GM18519 (cell line): ENCODE measurements at regions not wholly inside any gene's neighbourhood (a gene's known extent, or its start where the extent isn't known, plus 50 kb on each side); places are given as distances from the start of the nearest gene placed in this dataset.
"Not testable (repeated sequence)": the region's sequence is repeated elsewhere in the genome, so short reads cannot be mapped to it uniquely, and the experiment has no call there.

Experiments
- ATAC-seq: cut with Tn5 transposase; IDR thresholded peaks from one replicate; pipeline ENCODE4 v1.9.1; 2021; ENCODE audit warnings: mild to moderate bottlenecking, moderate library complexity; ENCODE audit not compliant: unreplicated experiment, low FRiP score

DNA sequence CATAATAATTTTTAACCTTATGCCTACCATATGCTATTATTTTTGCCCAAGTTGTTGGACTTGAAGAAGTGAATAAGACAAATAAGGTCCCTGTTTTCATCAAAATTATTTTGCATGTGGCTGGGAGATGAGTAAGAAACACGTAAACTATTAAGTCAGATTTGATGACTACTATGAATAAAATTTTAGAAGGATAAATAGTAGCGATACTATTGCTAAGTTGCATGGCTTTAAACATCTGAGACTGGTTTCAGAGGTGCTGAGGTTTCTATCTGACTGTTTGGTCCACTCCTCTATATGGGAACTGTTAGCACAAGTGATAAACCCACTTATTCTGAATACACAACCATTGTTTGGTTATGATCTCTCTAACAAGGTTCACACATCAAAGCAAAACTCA, 674.3 kb upstream of the MDGA2 start:
- ATAC-seq, result no peak

DNA sequence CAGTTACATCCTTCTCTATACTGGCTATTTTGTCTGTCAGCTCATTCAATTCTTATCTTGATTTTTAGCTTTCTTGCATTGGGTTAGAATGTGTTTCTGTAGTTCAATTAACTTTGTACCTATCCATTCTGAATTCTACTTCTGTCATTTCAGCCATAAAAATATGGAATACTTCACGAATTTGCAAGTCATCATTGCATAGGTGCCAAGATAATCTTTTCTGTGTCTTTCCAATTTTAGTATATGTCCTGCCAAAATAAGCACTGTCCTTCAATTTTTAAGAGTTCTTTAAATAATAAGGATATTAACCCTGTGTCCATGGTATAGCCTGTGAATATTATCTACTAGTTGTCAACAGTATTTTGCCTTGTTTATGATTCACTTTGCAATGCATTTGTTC, 665.7 kb upstream of the MDGA2 start:
- ATAC-seq, result no peak

DNA sequence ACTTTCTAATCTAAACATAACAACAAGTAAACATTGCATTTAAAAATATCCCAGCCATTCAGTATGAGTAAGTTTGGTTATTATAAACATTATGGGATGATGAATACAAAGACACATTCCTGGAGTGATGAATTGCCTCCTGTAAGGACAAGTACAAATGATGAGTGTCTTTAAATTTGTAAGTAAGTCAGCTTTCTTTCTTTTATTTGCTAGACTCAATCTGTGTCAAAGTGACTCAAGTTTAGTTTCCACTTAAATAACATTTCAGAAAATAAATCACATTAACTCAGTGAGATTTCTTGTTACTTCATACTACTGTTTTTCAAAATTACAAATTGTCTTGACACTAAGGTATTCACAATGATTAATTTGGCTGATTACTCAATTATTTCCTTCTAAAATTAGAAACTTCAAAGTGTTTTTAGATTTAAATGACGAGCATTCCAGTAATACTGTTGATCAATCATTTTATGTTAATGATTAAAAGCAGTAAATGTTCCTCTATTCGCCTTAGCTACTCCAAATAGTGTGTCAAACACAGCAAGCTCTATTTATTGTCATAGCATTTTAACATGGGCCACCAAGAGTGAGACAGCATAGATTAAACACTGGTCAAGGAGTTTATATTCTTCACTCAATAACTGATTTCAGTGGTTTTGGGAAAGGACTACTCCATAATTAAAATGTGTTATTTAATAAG, 658.0 kb upstream of the MDGA2 start:
- no peak for ATAC-seq

DNA sequence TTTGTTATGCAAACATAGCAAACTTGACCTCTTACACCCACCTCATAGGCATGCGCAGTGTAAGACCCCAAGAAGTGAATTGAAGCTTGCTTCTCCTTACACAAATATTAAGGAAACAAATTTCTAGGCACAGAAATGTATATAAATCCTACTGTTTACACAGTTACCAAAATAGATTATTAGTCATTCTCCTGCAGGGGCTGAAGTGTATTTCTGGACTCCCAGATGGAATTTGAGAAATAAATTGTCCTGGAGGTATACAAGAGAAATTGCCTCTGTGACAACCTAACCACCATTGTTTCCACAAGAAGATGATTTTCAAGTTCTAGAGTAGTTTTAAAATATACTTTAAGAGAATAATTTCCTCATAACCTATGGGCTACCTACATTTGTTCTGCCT, 656.0 kb upstream of the MDGA2 start:
- ATAC-seq, result no peak

DNA sequence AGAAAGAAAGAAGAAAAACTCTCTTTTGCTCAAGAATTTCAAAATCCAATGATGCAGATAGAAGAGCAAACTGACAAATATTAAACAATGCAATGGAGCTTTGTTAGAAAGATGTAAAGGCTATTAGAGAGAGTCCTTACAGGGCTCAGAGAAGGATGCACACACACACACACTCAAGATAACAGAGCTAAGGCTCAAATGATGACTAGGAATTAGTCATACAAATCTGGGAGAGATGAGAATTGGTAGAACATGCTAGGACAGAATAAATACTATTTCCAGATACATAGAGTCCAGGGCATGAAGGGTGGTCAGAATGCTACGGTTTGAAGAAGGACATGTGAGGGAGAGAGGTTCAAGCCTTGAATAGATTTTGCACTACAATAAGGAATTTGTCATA, 650.1 kb upstream of the MDGA2 start:
- no peak for ATAC-seq

DNA sequence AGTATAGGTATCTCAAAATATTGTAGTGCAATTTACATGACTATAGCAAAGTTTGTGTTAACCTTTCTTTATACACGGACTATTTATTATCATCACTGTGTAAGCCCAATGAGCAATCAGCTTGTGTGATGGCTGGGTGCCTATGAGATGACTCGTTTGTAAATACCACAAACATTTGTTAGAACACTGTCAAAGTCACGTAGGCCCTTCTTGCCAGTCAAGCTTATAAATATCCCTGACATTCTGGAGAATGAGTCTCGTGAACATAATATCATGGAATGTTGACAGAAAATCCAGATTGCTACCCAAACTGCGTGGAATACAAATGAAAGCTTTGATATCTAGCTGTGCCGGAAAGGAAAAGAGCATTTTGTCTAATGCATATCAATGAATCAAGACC, 648.3 kb upstream of the MDGA2 start:
- no peak for ATAC-seq

DNA sequence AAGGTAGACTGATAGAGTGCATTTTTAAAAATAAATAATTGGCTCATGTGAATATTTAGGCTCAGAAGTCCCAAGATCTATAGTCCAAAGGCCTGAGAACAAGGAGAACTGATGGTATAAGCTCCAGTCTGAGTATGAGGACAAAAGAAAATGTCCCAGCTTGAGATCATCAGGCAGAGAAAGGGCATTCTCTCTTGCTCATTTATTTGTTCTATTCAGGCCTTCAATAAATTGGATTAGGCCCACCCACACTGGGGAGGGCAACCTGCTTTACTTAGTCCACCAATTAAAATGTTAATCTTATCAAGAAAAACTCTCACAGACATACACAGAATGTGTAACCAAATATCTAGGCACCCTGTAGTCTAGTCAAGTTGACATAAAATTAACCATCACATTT, 644.4 kb upstream of the MDGA2 start:
- no peak for ATAC-seq

DNA sequence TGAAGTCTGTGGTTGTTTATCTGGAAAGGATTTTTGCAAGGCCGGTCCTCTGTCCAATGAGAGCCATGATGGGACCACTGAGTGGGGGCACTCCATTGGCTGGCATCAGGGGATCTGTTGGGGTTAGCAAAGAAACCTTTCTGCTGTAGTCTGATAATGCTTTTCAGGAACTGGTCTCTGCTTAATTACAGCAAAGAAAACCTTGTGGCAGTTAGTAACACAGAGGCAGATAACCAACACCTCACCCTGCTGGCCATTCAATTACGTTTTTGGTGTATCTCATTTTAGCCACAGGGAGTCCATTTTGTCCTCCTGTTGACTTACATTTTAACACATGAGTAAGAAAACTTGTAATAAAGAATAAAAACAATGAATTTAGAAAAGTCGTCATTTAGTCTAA, 629.3 kb upstream of the MDGA2 start:
- ATAC-seq, result no peak

DNA sequence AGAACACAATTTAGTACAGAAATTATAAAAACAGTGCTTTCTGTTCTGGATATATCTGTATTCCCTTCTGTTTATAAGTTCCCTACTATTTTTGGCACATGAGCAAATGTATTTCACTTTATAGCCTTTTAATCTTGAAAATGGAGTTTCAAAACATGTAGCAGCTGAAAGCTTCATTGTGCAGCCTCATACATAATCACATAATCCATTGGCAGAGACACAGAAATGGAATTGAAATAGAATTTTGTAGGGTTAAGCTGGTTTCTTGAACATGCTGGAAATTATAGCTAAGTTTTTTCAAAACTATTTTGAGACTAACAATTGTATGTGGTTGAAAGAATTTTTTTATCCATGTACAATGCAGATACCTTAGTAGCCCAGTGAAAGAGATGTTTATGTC, 614.3 kb upstream of the MDGA2 start:
- no peak for ATAC-seq

DNA sequence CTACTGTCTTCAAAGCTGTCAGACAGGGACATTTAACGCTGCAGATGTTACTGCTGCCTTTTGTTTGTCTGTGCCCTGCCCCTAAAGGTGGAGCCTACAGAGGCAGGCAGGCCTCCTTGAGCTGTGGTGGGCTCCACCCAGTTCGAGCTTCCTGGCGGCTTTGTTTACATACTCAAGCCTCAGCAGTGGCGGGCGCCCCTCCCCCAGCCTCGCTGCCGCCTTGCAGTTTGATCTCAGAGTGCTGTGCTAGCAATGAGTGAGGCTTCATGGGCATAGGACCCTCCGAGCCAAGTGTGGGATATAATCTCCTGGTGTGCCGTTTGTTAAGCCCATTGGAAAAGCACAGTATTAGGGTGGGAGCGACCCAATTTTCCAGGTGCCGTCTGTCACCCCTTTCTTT, 609.8 kb upstream of the MDGA2 start:
- ATAC-seq, result not testable (repeated sequence)

DNA sequence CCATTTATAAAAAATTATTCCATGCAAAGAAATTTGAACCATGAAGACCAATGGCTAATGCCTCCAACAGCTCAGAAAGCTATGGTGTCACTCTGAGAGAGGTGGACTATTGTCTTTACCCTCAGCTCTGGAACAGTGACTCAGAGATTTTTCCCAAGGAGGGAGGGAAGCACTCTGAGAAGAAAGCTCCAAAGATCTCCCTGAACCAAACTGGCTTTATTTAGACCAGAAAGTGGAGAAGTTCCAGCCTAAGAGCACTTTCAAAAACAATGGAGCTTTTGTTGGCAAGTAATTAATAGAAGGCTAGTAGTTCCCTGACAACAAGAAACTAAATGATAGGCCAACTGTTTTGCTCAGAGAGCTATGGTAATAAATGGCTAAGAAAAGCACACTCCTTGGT, 599.9 kb upstream of the MDGA2 start:
- ATAC-seq, result no peak

DNA sequence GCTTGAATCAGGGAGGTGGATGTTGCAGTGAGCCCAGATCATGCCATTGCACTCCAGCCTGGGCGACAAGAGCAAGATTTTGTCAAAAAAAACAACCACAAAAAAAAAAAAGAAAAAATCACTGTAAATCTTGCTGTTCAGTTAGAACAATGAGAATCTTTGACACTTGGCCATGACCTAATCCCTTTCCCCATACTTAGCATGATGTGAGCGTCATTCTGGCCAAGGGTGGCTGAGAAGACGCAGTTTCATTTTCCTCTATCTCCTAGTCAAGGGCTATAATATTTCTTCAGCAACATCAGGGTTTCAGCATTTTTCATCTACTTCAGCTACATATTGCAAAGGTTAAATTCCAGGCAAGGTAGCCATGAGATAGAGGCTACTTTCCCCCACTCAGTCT, 599.4 kb upstream of the MDGA2 start:
- no peak for ATAC-seq

DNA sequence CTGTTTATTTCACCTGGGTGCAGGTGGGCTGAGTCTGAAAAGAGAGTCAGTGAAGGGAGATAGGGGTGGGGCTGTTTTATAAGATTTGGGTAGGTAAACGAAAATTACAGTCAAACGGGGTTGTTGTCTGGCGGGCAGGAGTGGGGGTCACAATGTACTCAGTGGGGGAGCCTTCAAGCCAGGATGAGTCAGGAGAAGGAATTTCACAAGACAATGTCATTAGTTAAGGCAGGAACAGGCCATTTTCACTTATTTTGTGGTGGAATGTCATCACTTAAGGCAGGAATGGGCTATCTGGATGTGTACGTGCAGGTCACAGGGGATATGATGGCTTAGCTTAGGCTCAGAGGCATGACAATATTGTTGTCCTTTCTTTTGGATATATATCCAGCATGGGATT, 592.5 kb upstream of the MDGA2 start:
- ATAC-seq, result not testable (repeated sequence)

DNA sequence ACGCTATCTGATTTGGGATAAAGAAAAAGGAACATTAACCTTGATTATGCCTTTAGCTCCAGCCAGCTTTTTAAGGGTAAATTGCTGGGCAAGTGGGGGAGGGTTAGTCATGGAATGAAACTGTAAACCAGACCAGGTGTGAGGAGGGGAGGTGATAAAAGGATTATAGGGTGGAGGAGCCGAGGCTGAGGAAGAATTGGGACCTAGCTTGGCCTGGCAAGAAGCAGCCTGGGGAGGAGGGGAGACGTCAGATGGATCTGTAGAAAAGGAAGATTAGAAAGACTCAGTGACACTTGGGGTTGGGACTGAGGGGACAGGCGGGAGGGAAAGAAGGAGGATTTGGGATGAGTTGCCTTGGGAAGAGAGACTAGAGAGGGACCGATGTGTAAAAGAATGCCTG, 590.8 kb upstream of the MDGA2 start:
- not testable (repeated sequence) for ATAC-seq

DNA sequence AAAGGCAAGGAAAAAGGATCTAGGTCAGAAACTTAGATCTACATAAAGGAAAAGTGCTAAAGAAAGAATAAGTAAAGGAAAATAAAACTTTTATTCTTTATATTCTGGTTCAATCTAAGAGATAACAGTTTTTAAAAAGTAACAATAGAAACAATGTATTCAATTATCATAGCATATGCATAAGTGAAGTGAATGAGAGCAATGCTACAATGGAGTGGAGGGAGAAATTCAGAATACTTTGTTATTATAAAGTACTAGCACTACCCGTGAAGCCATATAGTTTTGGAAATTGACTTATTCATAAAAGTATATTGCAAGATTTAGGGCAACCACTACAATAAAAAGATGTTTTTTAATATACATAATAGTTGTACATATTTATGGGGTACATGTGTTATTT, 586.0 kb upstream of the MDGA2 start:
- ATAC-seq, result no peak

DNA sequence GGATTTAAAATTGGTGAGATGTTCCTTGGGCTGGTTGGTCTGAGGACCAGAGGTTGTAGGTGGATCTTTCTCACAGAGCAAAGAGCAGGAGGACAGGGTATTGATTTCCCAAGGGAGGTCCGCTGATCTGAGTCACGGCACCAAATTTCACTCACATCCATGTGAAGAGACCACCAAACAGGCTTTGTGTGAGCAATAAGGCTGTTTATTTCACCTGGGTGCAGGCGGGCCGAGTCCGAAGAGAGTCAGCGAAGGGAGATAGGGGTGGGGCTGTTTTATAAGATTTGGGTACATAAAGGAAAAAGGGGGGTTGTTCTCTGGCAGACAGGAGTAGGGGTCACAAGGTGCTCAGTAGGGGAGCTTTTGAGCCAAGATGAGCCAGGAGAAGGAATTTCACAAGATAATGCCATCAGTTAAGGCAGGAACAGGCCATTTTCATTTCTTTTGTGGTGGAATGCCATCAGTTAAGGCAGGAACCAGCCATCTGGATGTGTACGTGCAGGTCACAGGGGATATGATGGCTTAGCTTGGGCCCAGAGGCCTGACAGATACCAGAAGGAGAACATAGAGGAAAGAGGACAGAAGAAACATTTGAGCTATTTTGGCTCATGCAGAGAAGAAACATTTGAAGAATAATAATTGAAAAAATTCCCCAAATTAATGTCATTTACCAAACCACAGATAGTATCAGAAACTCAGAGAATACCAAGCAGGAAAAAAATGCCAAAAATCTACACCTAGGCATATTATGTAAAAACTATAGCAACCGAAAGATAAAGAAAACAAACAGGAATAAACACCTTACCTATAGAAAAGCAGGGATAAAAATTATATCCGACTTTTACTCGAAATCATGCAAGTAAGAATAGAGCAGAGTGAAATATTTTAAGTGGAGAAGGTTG, 585.2 kb upstream of the MDGA2 start:
- ATAC-seq, result not testable (repeated sequence)

DNA sequence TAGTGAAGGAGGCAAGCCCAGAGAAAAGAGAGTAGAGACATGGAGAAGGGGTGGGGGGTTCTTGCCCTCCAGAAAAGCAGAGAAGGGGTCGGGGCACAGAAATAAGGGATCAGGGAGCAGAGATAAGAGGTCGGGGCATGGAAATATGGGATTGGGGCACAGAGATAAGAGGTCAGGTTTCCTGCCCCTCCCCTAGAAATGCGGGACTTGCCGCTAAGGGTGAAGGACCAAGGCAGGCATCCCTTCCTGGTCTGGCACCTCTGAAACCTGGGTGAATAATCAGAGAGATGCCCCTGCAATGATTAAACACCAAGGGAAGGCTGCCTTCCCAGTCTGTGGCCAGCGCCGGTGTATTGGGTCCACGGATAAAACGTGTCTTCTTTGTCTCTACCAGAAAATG, 584.5 kb upstream of the MDGA2 start:
- not testable (repeated sequence) for ATAC-seq

DNA sequence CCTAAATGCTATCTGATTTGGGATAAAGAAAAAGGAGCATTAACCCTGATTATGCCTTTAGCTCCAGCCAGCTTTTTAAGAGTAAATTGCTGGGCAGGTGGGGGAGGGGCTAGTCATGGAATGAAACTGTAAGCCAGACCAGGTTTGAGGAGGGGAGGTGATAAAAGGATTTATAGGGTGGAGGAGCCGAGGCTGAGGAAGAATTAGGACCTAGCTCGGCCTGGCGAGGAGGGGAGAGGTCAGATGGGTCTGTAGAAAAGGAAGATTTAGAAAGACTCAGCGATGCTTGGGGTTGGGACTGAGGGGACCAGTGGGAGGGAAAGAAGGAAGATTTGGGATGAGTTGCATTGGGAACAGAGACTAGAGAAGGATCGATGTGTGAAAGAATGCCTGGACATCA, 583.8 kb upstream of the MDGA2 start:
- ATAC-seq, result not testable (repeated sequence)

DNA sequence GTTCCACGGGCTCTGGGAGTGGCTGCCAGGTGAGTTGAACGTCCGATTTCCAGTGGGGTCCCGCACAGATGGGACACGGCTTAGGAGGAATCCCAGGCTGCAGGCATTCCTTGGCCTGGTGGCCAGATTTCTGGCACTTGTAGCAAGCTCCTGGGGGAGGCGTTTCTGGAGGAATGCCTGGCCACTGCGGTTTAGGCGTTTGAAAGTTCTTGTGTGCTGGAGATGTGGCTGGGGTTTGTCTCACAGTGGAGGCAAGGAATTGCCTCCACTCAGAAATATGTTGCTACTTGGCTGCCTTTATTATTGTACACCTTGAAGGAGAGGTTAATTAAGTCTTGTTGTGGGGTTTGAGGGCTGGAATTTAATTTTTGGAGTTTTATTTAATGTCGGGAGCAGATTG, 583.3 kb upstream of the MDGA2 start:
- not testable (repeated sequence) for ATAC-seq

DNA sequence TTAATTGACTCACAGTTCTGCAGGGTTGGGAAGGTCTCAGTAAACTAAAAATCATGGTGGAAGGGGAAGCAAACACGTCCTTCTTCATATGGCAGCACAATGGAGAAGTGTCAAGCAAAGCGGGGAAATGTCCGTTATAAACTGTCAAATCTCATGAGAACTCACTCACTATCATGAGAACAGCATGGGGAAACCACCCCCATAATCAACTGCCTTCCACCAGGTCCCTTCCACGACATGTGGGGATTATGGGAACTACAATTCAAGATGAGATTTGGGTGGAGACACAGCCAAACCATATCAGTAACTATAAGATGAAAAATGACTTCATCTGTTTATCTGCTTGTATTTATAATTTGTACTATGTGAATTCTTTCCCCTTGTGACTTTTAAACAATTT, 577.6 kb upstream of the MDGA2 start:
- ATAC-seq, result no peak

DNA sequence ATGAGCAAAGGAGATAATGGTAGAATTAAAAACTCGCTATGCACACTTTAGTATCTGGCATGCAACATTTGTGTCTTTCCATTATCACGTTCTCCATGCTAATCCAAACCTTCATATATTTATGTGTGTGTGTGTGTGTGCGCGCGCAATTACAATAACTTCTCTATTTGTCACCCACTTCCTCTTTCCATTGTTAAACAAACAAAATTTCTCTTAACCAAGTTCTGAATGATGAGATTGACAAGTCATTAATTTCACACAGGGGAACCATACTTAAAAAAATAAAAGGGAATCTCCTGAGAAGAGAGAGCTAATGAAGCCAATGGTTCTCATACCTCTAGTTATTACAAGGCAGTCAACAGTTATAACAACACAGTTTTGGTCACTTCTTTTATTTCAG, 575.9 kb upstream of the MDGA2 start:
- ATAC-seq, result no peak

DNA sequence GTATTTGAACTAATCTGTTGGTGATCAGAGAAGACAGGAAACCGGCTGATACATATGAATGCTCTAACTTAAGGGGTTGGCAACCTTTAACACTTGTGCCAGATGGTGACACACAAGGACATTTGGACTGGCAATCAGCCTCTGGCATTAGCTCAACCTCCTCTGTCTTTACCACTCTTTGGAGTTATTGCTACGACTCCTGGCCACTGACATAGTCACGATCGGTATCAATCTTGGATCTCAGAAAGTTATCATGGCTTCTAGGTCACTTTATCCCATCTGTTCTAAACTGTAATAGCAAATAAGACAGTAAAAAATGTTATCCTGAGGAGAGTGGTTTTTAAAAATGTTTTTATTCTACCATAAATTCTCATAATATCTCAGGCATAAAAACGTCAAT, 575.2 kb upstream of the MDGA2 start:
- no peak for ATAC-seq
